Smooth muscle cell (in vitro differentiated cells): ENCODE measurements at regions not wholly inside any gene's neighbourhood (a gene's known extent, or its start where the extent isn't known, plus 50 kb on each side); places are given as distances from the start of the nearest gene placed in this dataset.

Experiments used
- DNase-seq: peaks from one replicate; lab custom pipeline; 2025; ENCODE audit not compliant: unreplicated experiment; lab: John Stamatoyannopoulos, UW
- H2AFZ ChIP-seq: fragments of 200-600 bp; sonication (generic); 2 replicates; pipeline ENCODE4 v1.6.0; 2016; ENCODE audit warnings: antibody characterized with exemption, low read depth, mild to moderate bottlenecking
- H3F3A ChIP-seq: fragments of 200-600 bp; sonication (generic); 2 replicates; pipeline ENCODE4 v1.6.0; 2017; ENCODE audit warnings: antibody characterized with exemption, low read depth
- H3K27ac ChIP-seq: fragments of 200-600 bp; sonication (generic); 2 replicates; pipeline ENCODE4 v1.5.1; 2016; ENCODE audit warnings: low read depth, mild to moderate bottlenecking
- H3K27me3 ChIP-seq: fragments of 200-600 bp; sonication (generic); 2 replicates; pipeline ENCODE4 v1.6.1; 2016; ENCODE audit warnings: low read depth, mild to moderate bottlenecking
- H3K36me3 ChIP-seq: fragments of 200-600 bp; sonication (generic); 2 replicates; pipeline ENCODE4 v1.5.1; 2016; ENCODE audit warnings: low read depth
- H3K4me1 ChIP-seq: fragments of 200-600 bp; sonication (generic); 2 replicates; pipeline ENCODE4 v1.5.1; 2016; ENCODE audit warnings: low read depth
- H3K4me2 ChIP-seq: fragments of 200-600 bp; sonication (generic); 2 replicates; pipeline ENCODE4 v1.6.0; 2016; ENCODE audit warnings: mild to moderate bottlenecking
- H3K4me3 ChIP-seq: fragments of 200-600 bp; sonication (generic); 2 replicates; pipeline ENCODE4 v1.5.1; 2016; ENCODE audit warnings: mild to moderate bottlenecking
- H3K79me2 ChIP-seq: fragments of 200-600 bp; sonication (generic); 2 replicates; pipeline ENCODE4 v1.6.0; 2016; ENCODE audit warnings: low read depth, mild to moderate bottlenecking
- H3K9ac ChIP-seq: fragments of 200-600 bp; sonication (generic); 2 replicates; pipeline ENCODE4 v1.6.0; 2016; ENCODE audit warnings: low read depth
- H3K9me3 ChIP-seq: fragments of 200-600 bp; sonication (generic); replicated peaks from 2 replicates; pipeline ENCODE4 v1.5.1; 2016; ENCODE audit warnings: low read depth
- H4K20me1 ChIP-seq: fragments of 200-600 bp; sonication (generic); 2 replicates; pipeline ENCODE4 v1.6.0; 2016; ENCODE audit warnings: low read depth
- CTCF ChIP-seq: fragments of 200-600 bp; sonication (generic); IDR thresholded peaks from 2 replicates; pipeline ENCODE4 v1.5.1; 2017; ENCODE audit warnings: borderline replicate concordance, mild to moderate bottlenecking, antibody characterized with exemption; ENCODE audit not compliant: insufficient read depth, poor library complexity, severe bottlenecking
- WGBS: methylation state at CpG from one replicate; pipeline ENCODE4 v1.1.7; 2016; ENCODE audit warnings: low lambda C conversion rate; 5-methylcytosine and 5-hydroxymethylcytosine counted together

- Histone ChIP-seq H3K4me2 (no peak overlapping the region), H3K27me3 (no peaks in the 10 kb centered on the region), H3K4me3 (no peak overlapping the region), H3F3A (no peaks in the 10 kb centered on the region), H4K20me1 (no peaks in the 10 kb centered on the region), H3K27ac (no peak overlapping the region), H3K36me3 (no peaks in the 10 kb centered on the region), H3K9ac (no peak overlapping the region), H2AFZ (no peak overlapping the region), H3K9me3 (no peaks in the 10 kb centered on the region), H3K4me1 (no peaks in the 10 kb centered on the region), H3K79me2 (no peaks in the 10 kb centered on the region)
- DNase-seq: no peak
- WGBS: 67% methylated on average over 1 of the region's 1 CpG
- no peak for TF ChIP-seq CTCF
Observed at GRCh38 chr18:43992741-43993140, 687.9 kb upstream of the SETBP1 start.

GRCh38 chr18:43994381-43994780 lies 686.3 kb upstream of the SETBP1 start:
- no peaks in the 10 kb centered on the region for H3K4me1 ChIP-seq
- H3K9ac ChIP-seq: no peak overlapping the region
- no peaks in the 10 kb centered on the region for H3K27me3 ChIP-seq
- no peak for DNase-seq
- H2AFZ ChIP-seq: no peak overlapping the region
- H3K4me2 ChIP-seq: no peak overlapping the region
- H3K4me3 ChIP-seq: no peak overlapping the region
- H3K9me3 ChIP-seq: no peaks in the 10 kb centered on the region
- H3K36me3 ChIP-seq: no peaks in the 10 kb centered on the region
- no peak for TF ChIP-seq CTCF
- H4K20me1 ChIP-seq: no peaks in the 10 kb centered on the region
- WGBS: 91% methylated on average over 4 of the region's 4 CpGs
- no peak overlapping the region for H3K27ac ChIP-seq
- H3K79me2 ChIP-seq: no peaks in the 10 kb centered on the region
- H3F3A ChIP-seq: no peaks in the 10 kb centered on the region

- H3K27me3 ChIP-seq: no peaks in the 10 kb centered on the region
- 89% methylated on average over 2 of the region's 2 CpGs for WGBS
Observed at GRCh38 chr18:44013871-44014270, 666.8 kb upstream of the SETBP1 start.

More at GRCh38 chr18:44013871-44014270, 666.8 kb upstream of the SETBP1 start:
- Histone ChIP-seq H3K4me1 (no peaks in the 10 kb centered on the region), H3K4me2 (no peak overlapping the region), H3K4me3 (no peak overlapping the region), H4K20me1 (no peaks in the 10 kb centered on the region), H2AFZ (no peak overlapping the region), H3K36me3 (no peaks in the 10 kb centered on the region), H3K79me2 (no peaks in the 10 kb centered on the region), H3K9ac (no peak overlapping the region), H3K27ac (no peak overlapping the region), H3K9me3 (no peaks in the 10 kb centered on the region), H3F3A (no peaks in the 10 kb centered on the region)
- DNase-seq: no peak
- no peak for TF ChIP-seq CTCF
